ENCODE measurements at regions not wholly inside any gene's neighbourhood (a gene's known extent, or its start where the extent isn't known, plus 50 kb on each side); places are given as distances from the start of the nearest gene placed in this dataset.

GRCh38 chr11:70743941-70744351 is 345.6 kb downstream of the CTTN start:
- H3K27ac ChIP-seq (ENCODE audit: low read depth) = no peak overlapping the region
- H3K36me3 ChIP-seq (ENCODE audit: insufficient read depth) = no peaks in the 10 kb centered on the region
- 80% methylated on average over 9 of the region's 9 CpGs for WGBS

DNA sequence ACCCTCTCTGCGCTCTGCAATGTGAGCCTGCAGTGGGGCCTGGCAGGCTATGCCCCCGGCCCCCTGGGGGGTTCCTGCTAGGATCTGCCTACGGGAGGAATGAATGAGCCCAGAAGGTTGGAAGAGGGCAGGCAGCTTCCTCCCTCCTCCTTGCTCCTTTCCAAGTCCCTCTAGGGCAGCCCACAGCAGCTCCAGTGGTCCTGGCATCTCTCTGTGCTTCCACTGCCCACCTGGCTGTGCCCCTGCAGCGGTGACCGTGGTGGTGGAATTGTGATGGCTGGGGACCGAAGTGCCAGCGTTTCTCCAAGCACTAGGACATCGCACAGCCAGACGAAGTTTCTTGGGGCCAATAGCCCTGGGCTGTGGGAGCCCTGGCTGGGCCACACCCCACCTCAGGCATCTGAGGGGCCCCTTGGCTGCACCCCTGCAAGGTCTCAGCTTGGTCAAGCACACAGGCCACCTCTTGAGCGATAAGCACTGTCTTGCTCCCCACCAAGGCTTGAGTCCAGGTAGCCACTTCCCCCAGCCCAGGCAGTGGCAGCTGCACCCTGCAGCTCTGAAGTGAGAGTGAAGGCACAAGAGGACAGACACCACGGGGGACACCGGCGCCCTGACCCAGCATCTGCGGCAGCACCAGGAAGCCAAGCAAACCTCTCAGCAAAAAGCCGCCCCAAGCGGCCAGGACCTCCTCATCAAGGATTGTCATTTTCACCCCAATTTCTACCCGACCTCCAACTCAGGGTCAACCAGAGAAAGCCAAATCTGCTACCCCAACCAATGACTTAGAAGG is 346.3 kb downstream of the CTTN start:
- WGBS = 88% methylated on average over 17 of the region's 17 CpGs
- DNase-seq (ENCODE audit: extremely low spot score) = no peak
- H3K4me1 ChIP-seq (ENCODE audit: insufficient read depth) = no peaks in the 10 kb centered on the region

More at GRCh38 chr11:70743941-70744351, 345.6 kb downstream of the CTTN start:
- Histone ChIP-seq H3K4me3 (ENCODE audit: low read depth, low read length) (no peak overlapping the region), H3K4me1 (ENCODE audit: insufficient read depth) (no peaks in the 10 kb centered on the region)
- no peak for DNase-seq (ENCODE audit: extremely low spot score)

GRCh38 chr11:70745451-70745850 is 347.1 kb downstream of the CTTN start:
- Histone ChIP-seq H3K36me3 (ENCODE audit: insufficient read depth) (no peaks in the 10 kb centered on the region), H3K4me1 (ENCODE audit: insufficient read depth) (no peaks in the 10 kb centered on the region), H3K4me3 (ENCODE audit: low read depth, low read length) (no peak overlapping the region), H3K27ac (ENCODE audit: low read depth) (no peak overlapping the region)
- DNase-seq (ENCODE audit: extremely low spot score) = no peak
- WGBS = 85% methylated on average over 11 of the region's 11 CpGs

More for the DNA sequence above, 346.3 kb downstream of the CTTN start:
- Histone ChIP-seq H3K36me3 (ENCODE audit: insufficient read depth) (no peaks in the 10 kb centered on the region), H3K27ac (ENCODE audit: low read depth) (no peak overlapping the region), H3K4me3 (ENCODE audit: low read depth, low read length) (no peak overlapping the region)

DNA sequence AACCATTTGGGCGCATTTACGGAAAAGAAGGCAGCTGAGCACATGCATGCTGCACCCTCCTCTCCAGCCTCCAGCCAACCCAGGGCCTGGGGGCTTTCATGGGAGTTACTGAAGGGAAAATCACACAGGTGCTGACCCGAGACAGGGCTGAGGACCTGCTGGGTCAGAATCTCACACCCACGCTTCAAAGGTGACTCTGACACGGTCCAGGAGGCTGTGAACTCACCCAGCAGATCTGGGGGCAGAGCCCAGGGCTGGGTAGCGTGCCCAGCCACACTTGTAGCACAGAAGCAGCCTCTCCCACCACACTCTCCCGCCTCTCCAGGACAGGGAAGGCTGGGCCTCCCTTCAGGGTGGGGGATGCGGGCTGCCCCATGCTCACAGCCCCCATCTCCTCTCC is 347.6 kb downstream of the CTTN start:
- no peak for DNase-seq (ENCODE audit: extremely low spot score)
- Histone ChIP-seq H3K36me3 (ENCODE audit: insufficient read depth) (no peaks in the 10 kb centered on the region), H3K4me3 (ENCODE audit: low read depth, low read length) (no peak overlapping the region), H3K27ac (ENCODE audit: low read depth) (no peak overlapping the region), H3K4me1 (ENCODE audit: insufficient read depth) (no peaks in the 10 kb centered on the region)
- 75% methylated on average over 8 of the region's 8 CpGs for WGBS

- no peak for DNase-seq (ENCODE audit: extremely low spot score)
- Histone ChIP-seq H3K4me1 (ENCODE audit: insufficient read depth) (no peaks in the 10 kb centered on the region), H3K27ac (ENCODE audit: low read depth) (no peak overlapping the region), H3K36me3 (ENCODE audit: insufficient read depth) (no peaks in the 10 kb centered on the region), H3K4me3 (ENCODE audit: low read depth, low read length) (no peak overlapping the region)
- WGBS = 83% methylated on average over 11 of the region's 11 CpGs
Measured at GRCh38 chr11:70746351-70746750, 348.0 kb downstream of the CTTN start.

DNA sequence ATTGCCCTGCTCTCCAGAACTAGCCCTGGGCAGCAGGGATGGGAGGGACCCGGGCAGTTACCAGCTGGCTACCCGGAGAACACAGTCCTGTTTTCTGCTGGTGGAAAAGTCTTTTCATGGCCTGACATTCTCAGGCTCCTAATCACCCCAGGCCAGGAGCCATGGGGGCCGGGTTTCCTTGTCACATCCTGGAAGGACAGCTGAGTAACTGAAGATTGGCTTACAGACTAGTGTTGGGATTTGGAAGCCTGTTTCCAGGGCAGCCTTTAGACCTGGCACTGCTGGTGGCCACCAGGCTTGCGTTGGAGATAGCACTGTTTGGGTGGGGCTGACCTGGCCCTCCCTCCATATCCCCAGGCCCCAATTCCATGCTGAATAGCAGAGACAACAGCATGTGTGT is 349.0 kb downstream of the CTTN start:
- H3K4me1 ChIP-seq (ENCODE audit: insufficient read depth) = no peaks in the 10 kb centered on the region
- H3K27ac ChIP-seq (ENCODE audit: low read depth) = no peak overlapping the region
- H3K4me3 ChIP-seq (ENCODE audit: low read depth, low read length) = no peak overlapping the region
- H3K36me3 ChIP-seq (ENCODE audit: insufficient read depth) = no peaks in the 10 kb centered on the region
- WGBS = 75% methylated on average over 4 of the region's 4 CpGs
- no peak for DNase-seq (ENCODE audit: extremely low spot score)

DNA sequence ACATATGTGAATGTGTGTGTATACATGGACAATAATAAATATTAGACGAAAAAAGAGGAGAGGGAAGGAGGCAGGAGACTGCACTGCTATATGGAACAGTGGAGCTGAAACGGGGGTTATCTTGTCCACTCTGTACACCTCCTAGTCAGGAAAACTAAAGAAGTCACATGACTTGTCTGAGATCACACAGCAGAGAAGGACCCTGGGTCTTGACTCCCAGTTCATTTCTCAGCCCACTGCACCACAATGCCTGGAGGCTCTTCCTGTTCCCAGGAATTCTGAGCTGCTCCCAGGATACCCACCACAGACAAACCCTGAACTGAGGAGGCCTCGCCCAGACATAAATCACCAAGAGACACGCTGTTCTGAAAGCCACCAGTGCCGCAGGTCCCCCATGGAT is 349.6 kb downstream of the CTTN start:
- no peak for DNase-seq (ENCODE audit: extremely low spot score)
- Histone ChIP-seq H3K36me3 (ENCODE audit: insufficient read depth) (no peaks in the 10 kb centered on the region), H3K27ac (ENCODE audit: low read depth) (no peak overlapping the region), H3K4me3 (ENCODE audit: low read depth, low read length) (no peak overlapping the region), H3K4me1 (ENCODE audit: insufficient read depth) (no peaks in the 10 kb centered on the region)
- 66% methylated on average over 5 of the region's 5 CpGs for WGBS

DNA sequence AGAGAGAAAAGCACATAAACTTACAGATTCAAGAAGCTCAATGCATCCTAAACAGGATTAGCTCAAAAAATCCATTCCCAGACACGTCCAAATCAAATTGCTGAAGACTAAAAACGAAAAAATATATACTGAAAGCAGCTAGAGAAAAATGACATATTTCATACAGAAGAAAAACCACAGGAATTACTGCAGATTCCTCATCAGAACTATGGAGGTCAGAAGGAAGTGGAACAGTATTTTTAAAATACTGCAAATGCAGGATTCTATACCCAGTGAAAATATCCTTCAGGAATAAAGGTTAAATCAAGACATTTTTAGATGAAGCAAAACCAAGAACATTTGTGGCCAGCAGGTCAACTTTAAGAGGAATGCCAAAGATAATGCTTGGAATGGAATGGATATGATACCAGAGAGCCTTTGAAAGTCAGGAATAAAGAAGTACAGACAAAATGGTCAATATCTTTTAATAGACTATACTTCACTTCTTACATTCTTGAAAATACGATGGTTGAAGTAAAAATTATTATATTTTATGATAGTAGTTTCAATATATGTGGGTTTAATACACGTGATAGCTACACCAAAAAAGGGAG is 352.9 kb downstream of the CTTN start:
- Histone ChIP-seq H3K27ac (ENCODE audit: low read depth) (no peak overlapping the region), H3K4me1 (ENCODE audit: insufficient read depth) (no peaks in the 10 kb centered on the region), H3K36me3 (ENCODE audit: insufficient read depth) (no peaks in the 10 kb centered on the region), H3K4me3 (ENCODE audit: low read depth, low read length) (no peak overlapping the region)
- no peak for DNase-seq (ENCODE audit: extremely low spot score)
- 75% methylated on average over 4 of the region's 4 CpGs for WGBS

- no peaks in the 10 kb centered on the region for H3K36me3 ChIP-seq (ENCODE audit: insufficient read depth)
- H3K4me3 ChIP-seq (ENCODE audit: low read depth, low read length) = no peak overlapping the region
- H3K27ac ChIP-seq (ENCODE audit: low read depth) = no peak overlapping the region
- 19% methylated on average over 37 of the region's 37 CpGs for WGBS
- no peaks in the 10 kb centered on the region for H3K4me1 ChIP-seq (ENCODE audit: insufficient read depth)
- peak; percentile 7 for DNase-seq (ENCODE audit: extremely low spot score)
Measured at GRCh38 chr11:70755410-70756158, 357.3 kb downstream of the CTTN start.

- H3K27ac ChIP-seq (ENCODE audit: low read depth) = no peak overlapping the region
- no peaks in the 10 kb centered on the region for H3K36me3 ChIP-seq (ENCODE audit: insufficient read depth)
- H3K4me3 ChIP-seq (ENCODE audit: low read depth, low read length) = no peak overlapping the region
- no peak for DNase-seq (ENCODE audit: extremely low spot score)
- no peaks in the 10 kb centered on the region for H3K4me1 ChIP-seq (ENCODE audit: insufficient read depth)
- 92% methylated on average over 8 of the region's 8 CpGs for WGBS
Measured at GRCh38 chr11:70756341-70756740, 358.0 kb downstream of the CTTN start.

GRCh38 chr11:70756756-70757155 is 358.4 kb downstream of the CTTN start:
- DNase-seq (ENCODE audit: extremely low spot score) = no peak
- Histone ChIP-seq H3K27ac (ENCODE audit: low read depth) (no peak overlapping the region), H3K36me3 (ENCODE audit: insufficient read depth) (no peaks in the 10 kb centered on the region), H3K4me1 (ENCODE audit: insufficient read depth) (no peaks in the 10 kb centered on the region), H3K4me3 (ENCODE audit: low read depth, low read length) (no peak overlapping the region)
- 79% methylated on average over 7 of the region's 7 CpGs for whole genome bisulfite sequencing

DNA sequence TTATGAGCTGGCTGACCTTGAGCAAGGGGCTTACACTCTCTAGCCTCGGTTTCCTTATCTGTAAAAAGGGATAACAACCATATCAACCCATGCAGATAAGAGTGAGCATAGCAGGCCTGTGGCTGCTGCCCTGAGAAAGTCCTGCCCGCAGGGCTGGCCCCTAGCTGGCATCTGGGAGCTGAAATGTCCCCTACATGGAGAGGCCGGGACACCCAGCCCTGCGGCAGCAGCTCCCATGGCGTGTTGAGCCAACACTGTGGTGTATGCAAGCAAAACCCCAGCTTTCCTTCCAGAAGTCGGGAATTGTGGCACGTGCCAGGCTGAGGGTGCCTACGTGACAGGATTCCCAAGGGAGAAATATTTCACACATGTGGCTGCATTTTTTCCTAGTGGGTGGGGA is 358.9 kb downstream of the CTTN start:
- Histone ChIP-seq H3K36me3 (ENCODE audit: insufficient read depth) (no peaks in the 10 kb centered on the region), H3K4me3 (ENCODE audit: low read depth, low read length) (no peak overlapping the region), H3K27ac (ENCODE audit: low read depth) (no peak overlapping the region), H3K4me1 (ENCODE audit: insufficient read depth) (no peaks in the 10 kb centered on the region)
- no peak for DNase-seq (ENCODE audit: extremely low spot score)
- WGBS = 74% methylated on average over 8 of the region's 8 CpGs

DNA sequence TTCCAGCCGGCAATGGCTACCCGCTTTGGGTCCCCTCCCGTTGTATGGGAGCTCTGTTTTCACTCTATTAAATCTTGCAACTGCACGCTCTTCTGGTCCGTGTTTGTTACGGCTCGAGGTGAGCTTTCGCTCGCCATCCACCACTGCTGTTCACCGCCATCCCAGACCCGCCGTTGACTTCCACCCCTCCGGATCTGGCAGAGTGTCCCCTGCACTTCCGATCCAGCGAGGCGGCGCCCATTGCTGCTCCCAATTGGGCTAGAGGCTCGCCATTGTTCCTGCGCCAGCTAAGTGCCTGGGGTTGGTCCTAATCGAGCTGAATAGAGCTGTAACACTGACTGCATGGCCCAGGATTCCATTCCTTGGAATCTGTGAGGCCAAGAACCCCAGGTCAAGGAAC is 359.9 kb downstream of the CTTN start:
- no peaks in the 10 kb centered on the region for H3K36me3 ChIP-seq (ENCODE audit: insufficient read depth)
- H3K27ac ChIP-seq (ENCODE audit: low read depth) = no peak overlapping the region
- WGBS = 90% methylated on average over 20 of the region's 20 CpGs
- DNase-seq (ENCODE audit: extremely low spot score) = no peak
- H3K4me1 ChIP-seq (ENCODE audit: insufficient read depth) = no peaks in the 10 kb centered on the region
- no peak overlapping the region for H3K4me3 ChIP-seq (ENCODE audit: low read depth, low read length)

GRCh38 chr11:70759846-70760245 is 361.5 kb downstream of the CTTN start:
- Histone ChIP-seq H3K4me1 (ENCODE audit: insufficient read depth) (no peaks in the 10 kb centered on the region), H3K4me3 (ENCODE audit: low read depth, low read length) (no peak overlapping the region), H3K36me3 (ENCODE audit: insufficient read depth) (no peaks in the 10 kb centered on the region), H3K27ac (ENCODE audit: low read depth) (no peak overlapping the region)
- DNase-seq (ENCODE audit: extremely low spot score) = no peak
- WGBS = 83% methylated on average over 8 of the region's 8 CpGs
